Upper lobe of left lung (tissue), 4 donors: ENCODE measurements at regions not wholly inside any gene's neighbourhood (a gene's known extent, or its start where the extent isn't known, plus 50 kb on each side); places are given as distances from the start of the nearest gene placed in this dataset.

ENCODE experiments used
- EP300 ChIP-seq, 4 donors: sonication (generic); formaldehyde crosslinking; IDR thresholded peaks; one replicate each; pipeline ENCODE4 v1.5.1; 2017; ENCODE audit warnings: antibody characterized with exemption in 4 of 4, control low read depth in 2 of 4
- POLR2A ChIP-seq, 4 donors: fragments of 450-650 bp; IDR thresholded peaks; one replicate each; pipeline ENCODE4 v1.5.1; 2016 to 2017; ENCODE audit warnings: antibody characterized with exemption in 4 of 4, mild to moderate bottlenecking in 2 of 4
- POLR2AphosphoS5 ChIP-seq, 2 donors: sonication (generic); formaldehyde crosslinking; IDR thresholded peaks; one replicate each; pipeline ENCODE4 v1.5.1; 2017; ENCODE audit warnings: antibody characterized with exemption in 2 of 2

DNA sequence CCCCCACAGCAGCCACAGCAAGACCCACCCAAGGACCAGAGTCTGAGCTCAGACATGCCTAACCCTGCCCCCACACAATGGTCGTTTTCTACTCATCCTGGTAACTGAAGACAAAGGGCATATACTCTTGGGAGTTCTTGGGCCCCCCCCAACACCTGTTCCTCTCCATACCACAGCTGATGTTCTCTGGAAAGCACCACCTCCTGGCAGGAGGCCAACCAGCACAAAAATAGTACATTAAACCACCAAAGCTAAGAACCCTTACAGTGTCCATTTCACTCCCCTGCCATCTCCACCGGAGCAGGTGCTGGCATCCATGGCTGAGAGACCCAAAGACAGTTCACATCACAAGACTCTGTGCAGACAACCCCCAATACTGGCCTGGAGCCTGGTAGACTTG lies 80.6 kb upstream of the DAAM1 start:
- TF ChIP-seq EP300 (IDR thresholded peaks at IDR 0.05) (no peak), POLR2AphosphoS5 (IDR thresholded peaks at IDR 0.05) (no peak), POLR2A (IDR thresholded peaks at IDR 0.05) (no peak)
